Spleen (tissue), 3 donors: ENCODE measurements at regions not wholly inside any gene's neighbourhood (a gene's known extent, or its start where the extent isn't known, plus 50 kb on each side); places are given as distances from the start of the nearest gene placed in this dataset.

Source experiments
- POLR2A ChIP-seq, 3 donors: fragments of 450-650 bp; IDR thresholded peaks; one replicate each; pipeline ENCODE4 v1.5.1; 2017; ENCODE audit warnings: antibody characterized with exemption in 3 of 3, mild to moderate bottlenecking in 1 of 3
- POLR2AphosphoS5 ChIP-seq, 3 donors: sonication (generic); formaldehyde crosslinking; IDR thresholded peaks; one replicate each; pipeline ENCODE4 v1.5.1; 2017; ENCODE audit warnings: antibody characterized with exemption in 3 of 3

DNA sequence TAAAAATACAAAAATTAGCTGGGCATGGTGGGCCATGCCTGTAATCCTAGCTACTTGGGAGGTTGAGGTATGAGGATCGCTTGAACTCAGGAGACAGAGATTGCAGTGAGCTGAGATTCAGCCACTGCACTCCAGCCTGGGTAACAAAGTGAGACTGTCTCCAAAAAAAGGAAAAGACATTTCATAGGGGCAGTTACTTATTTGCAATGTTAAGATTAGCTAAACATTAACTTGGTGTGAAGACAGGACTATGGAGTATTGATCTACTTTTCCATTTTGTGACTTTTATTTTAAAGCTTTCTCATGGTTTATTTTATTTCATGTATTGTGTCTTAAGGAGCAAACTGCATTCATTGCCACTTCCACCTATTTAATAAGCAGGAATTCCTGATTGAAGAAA, 153.0 kb downstream of the UTRN start:
- TF ChIP-seq POLR2A (IDR thresholded peaks at IDR 0.05) (no peak), POLR2AphosphoS5 (IDR thresholded peaks at IDR 0.05) (no peak)
